ENCODE measurements at regions not wholly inside any gene's neighbourhood (a gene's known extent, or its start where the extent isn't known, plus 50 kb on each side); places are given as distances from the start of the nearest gene placed in this dataset.

DNA sequence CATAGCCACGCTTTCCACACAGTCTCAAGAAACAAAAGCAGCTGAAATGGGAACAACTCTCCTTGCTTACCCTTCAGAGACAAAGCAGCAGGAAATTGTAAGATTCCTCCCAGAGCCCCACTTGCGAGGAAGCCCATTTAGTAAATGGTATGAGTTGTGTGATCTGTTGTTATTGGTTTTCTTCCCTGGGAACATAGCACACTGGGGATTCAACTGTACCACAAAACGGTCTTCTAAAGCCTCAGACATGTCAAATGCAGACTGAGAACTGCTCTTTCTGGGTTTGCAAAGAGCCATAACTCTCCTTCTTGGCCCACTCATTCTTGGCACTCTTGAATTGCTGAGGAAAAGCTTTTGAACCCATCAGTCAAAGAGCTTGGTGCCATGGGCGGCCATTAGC is 101.0 kb upstream of the COL8A1 start:
- Histone ChIP-seq H3K4me3 (ENCODE audit: low read depth, low read length) (no peak overlapping the region), H3K36me3 (ENCODE audit: control insufficient read depth, insufficient read depth, low read length) (no peaks in the 10 kb centered on the region), H3K9me3 (ENCODE audit: control insufficient read depth, insufficient read depth, low read length) (no peaks in the 10 kb centered on the region), H3K27me3 (ENCODE audit: control insufficient read depth, insufficient read depth, low read length) (no peaks in the 10 kb centered on the region), H3K4me1 (ENCODE audit: control insufficient read depth, insufficient read depth, low read length) (no peaks in the 10 kb centered on the region), H3K9ac (ENCODE audit: low read depth, low read length) (no peak overlapping the region)

DNA sequence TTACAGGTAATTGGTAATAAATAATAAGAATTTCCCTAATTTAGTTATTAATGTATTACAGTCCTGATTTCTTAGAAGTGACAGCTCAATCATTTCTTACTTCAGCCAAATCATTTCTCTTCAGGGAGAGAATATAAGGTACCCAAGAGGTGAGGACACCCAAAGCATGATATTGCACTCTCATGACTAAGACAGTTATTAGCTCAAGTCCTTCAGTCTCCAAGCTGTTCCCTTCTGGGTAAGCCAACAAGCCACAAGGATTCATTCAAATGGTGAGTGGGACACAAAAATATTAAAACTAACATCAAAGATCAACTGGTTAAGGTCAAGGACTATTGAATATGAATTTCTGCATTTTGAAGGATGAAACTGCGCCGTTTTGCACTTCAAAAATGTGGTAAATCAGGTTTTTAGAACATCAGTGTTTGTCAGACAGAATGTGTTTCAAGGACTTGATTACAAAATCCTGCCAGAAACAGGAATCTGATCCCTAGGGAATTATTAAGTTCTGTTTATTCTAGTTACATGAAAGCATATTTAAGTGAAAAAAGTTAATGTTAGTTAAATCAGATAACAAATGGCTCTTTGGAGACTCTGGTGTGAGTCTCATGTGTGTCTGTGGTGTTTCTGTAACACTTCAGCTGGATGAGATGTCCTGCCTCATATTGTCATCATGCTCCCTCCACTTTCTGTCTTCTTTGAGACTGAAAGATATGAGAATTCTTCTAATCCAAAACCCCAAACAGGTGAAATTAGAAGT is 101.7 kb upstream of the COL8A1 start:
- Histone ChIP-seq H3K4me1 (ENCODE audit: control insufficient read depth, insufficient read depth, low read length) (no peaks in the 10 kb centered on the region), H3K4me3 (ENCODE audit: low read depth, low read length) (no peak overlapping the region), H3K27me3 (ENCODE audit: control insufficient read depth, insufficient read depth, low read length) (no peaks in the 10 kb centered on the region), H3K36me3 (ENCODE audit: control insufficient read depth, insufficient read depth, low read length) (no peaks in the 10 kb centered on the region), H3K9me3 (ENCODE audit: control insufficient read depth, insufficient read depth, low read length) (no peaks in the 10 kb centered on the region), H3K9ac (ENCODE audit: low read depth, low read length) (no peak overlapping the region)

DNA sequence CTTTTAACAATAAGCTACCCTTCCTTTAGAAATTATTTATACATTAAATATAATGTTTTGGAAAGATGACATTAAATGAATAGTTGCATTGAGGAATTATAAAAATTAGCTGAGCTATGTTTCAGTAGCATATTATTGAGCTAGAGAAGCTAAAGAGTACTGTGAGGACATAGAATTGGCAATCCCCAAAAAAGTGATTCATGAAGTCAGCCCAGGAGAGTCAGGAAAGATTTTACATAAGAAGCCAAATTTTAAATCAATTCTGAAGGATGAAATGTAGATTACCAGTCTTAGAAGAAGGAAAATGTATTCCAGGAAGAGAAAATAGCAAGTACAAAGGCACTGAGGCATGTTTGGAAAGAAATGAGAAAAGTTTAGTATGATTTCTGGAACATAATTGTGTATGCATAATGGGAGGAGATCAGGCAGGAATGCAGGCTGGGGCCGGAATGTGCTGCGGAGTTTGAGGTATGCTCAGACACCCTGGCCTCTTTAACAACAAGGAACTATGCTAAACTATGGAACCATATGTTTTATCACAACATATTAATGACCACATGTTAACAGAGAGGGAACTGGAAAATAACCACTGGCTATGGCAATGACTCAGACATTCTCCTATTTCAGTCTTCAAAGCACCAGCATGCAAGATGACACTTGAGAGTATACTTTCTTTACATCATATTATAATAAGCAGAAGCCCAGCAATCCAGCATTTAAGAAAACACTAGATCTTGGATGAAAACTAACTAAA is 103.3 kb upstream of the COL8A1 start:
- Histone ChIP-seq H3K9me3 (ENCODE audit: control insufficient read depth, insufficient read depth, low read length) (no peaks in the 10 kb centered on the region), H3K4me3 (ENCODE audit: low read depth, low read length) (no peak overlapping the region), H3K27me3 (ENCODE audit: control insufficient read depth, insufficient read depth, low read length) (no peaks in the 10 kb centered on the region), H3K9ac (ENCODE audit: low read depth, low read length) (no peak overlapping the region), H3K36me3 (ENCODE audit: control insufficient read depth, insufficient read depth, low read length) (no peaks in the 10 kb centered on the region), H3K4me1 (ENCODE audit: control insufficient read depth, insufficient read depth, low read length) (peaks cover under 1% of the 10 kb centered on the region)

DNA sequence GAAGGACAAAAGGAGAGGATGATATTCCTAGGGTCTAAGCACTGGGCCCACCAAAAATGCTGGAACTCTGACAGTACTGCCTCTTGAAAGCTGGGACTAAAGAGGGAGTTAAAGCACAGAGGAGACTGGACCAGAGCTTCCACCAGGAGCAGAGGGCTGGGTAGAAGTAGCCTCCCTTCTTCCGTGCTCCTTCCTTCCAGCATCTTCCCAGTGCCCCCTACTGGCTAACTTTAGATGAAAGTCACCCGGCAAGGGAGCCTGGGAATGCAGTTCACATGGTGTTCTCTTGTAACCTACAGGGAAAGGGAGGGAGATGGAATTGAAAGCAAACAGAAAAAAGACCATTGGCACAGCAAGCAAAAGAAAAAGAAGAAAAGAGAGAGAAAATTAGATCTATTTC is 106.1 kb upstream of the COL8A1 start:
- no peak overlapping the region for H3K9ac ChIP-seq (ENCODE audit: low read depth, low read length)
- no peaks in the 10 kb centered on the region for H3K27me3 ChIP-seq (ENCODE audit: control insufficient read depth, insufficient read depth, low read length)
- H3K9me3 ChIP-seq (ENCODE audit: control insufficient read depth, insufficient read depth, low read length), result no peaks in the 10 kb centered on the region
- H3K36me3 ChIP-seq (ENCODE audit: control insufficient read depth, insufficient read depth, low read length), result no peaks in the 10 kb centered on the region
- peaks cover 4% of the 10 kb centered on the region for H3K4me1 ChIP-seq (ENCODE audit: control insufficient read depth, insufficient read depth, low read length)
- no peak overlapping the region for H3K4me3 ChIP-seq (ENCODE audit: low read depth, low read length)

DNA sequence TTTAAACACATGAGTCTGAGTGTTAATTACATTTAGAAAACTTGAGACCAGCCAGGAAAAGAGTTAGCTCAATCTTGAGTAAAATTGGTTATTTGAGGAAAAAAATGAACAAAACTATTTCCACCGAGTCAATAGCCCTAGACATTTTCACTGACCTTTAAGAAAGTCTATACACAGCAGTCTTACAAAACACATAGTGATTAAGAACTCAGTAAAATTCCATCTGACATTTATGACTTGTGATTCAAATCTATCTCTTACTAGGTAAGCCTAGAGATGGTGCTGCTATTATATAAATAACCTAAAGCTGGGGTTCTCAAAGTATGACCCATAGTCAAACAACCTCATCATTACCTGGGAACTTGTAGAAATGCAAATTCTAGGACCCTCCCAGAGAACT is 109.1 kb upstream of the COL8A1 start:
- Histone ChIP-seq H3K4me3 (ENCODE audit: low read depth, low read length) (no peak overlapping the region), H3K9ac (ENCODE audit: low read depth, low read length) (no peak overlapping the region), H3K4me1 (ENCODE audit: control insufficient read depth, insufficient read depth, low read length) (peaks cover 4% of the 10 kb centered on the region), H3K36me3 (ENCODE audit: control insufficient read depth, insufficient read depth, low read length) (no peaks in the 10 kb centered on the region), H3K27me3 (ENCODE audit: control insufficient read depth, insufficient read depth, low read length) (no peaks in the 10 kb centered on the region), H3K9me3 (ENCODE audit: control insufficient read depth, insufficient read depth, low read length) (no peaks in the 10 kb centered on the region)

DNA sequence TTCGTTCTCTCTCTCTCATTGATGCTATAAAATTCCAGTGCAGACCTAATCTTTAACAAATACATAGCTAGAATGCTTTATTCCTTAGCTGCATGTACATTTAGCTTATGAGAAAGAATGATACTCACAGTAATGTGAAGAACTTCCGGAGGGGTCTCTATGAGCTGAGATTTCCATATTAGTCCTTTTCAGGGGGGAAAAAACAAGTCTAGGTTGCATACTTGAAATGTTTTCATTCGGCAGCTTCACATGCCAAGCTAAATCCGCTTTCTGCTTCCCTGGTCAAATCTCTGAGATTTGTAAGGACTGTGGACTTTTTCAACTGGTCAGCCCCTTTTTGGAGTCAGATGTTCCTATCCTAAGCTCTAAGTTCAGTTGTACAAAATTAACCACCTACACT is 111.5 kb upstream of the COL8A1 start:
- Histone ChIP-seq H3K27me3 (ENCODE audit: control insufficient read depth, insufficient read depth, low read length) (no peaks in the 10 kb centered on the region), H3K9me3 (ENCODE audit: control insufficient read depth, insufficient read depth, low read length) (no peaks in the 10 kb centered on the region), H3K9ac (ENCODE audit: low read depth, low read length) (no peak overlapping the region), H3K4me3 (ENCODE audit: low read depth, low read length) (no peak overlapping the region), H3K36me3 (ENCODE audit: control insufficient read depth, insufficient read depth, low read length) (no peaks in the 10 kb centered on the region), H3K4me1 (ENCODE audit: control insufficient read depth, insufficient read depth, low read length) (peaks cover 4% of the 10 kb centered on the region)

DNA sequence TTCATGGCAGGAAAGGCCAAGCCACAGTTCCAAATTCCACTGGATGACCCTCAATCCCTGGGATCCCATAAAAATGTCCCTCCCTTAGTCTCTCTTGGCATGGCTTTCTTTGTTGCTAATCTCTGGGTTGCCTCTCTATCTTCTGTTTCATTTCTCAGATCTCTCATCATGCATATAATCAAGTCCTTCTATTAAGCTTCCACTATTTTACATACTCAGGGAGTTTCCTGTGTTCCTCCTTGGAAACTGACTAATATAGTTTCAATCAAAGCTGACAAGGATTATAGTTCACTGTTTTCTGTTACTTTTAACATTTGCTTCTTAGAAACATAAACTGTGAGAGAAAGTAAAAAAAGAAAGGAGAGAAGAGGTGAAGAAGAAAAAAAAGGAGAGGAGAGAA is 113.8 kb upstream of the COL8A1 start:
- Histone ChIP-seq H3K4me3 (ENCODE audit: low read depth, low read length) (no peak overlapping the region), H3K9ac (ENCODE audit: low read depth, low read length) (no peak overlapping the region), H3K27me3 (ENCODE audit: control insufficient read depth, insufficient read depth, low read length) (no peaks in the 10 kb centered on the region), H3K4me1 (ENCODE audit: control insufficient read depth, insufficient read depth, low read length) (no peaks in the 10 kb centered on the region), H3K9me3 (ENCODE audit: control insufficient read depth, insufficient read depth, low read length) (no peaks in the 10 kb centered on the region), H3K36me3 (ENCODE audit: control insufficient read depth, insufficient read depth, low read length) (no peaks in the 10 kb centered on the region)

DNA sequence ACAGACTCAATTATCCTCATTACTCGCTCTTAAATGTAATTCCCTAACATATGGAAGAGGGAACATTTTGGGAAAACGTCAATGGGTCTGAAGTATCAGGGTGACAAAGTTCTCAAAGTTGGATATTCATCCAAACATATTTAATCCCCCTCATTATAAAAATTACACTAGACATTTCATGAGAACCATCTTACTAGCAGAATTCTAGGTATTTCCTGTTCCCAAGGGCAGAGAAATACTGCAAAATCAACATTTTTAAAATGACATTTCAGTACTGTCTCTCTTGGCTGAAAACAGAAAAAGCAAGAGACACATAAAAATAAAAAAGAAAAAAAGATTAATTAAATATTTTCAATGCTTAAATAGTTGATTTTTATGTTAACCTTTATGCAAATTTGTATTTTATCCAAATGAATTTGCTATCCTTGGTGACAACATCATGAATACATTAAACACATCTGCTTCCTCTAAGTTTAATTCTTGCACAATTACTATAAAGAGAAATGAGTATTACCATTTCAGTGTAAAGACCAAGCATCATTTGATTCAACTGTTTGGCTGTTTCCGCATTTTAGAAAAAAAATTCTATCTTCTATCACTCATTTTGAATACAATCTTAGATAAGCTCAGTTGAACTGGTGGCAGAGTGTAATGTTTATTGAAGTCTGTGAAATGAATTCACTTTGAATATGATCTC is 114.8 kb upstream of the COL8A1 start:
- Histone ChIP-seq H3K27me3 (ENCODE audit: control insufficient read depth, insufficient read depth, low read length) (no peaks in the 10 kb centered on the region), H3K4me1 (ENCODE audit: control insufficient read depth, insufficient read depth, low read length) (no peaks in the 10 kb centered on the region), H3K9ac (ENCODE audit: low read depth, low read length) (no peak overlapping the region), H3K9me3 (ENCODE audit: control insufficient read depth, insufficient read depth, low read length) (no peaks in the 10 kb centered on the region), H3K36me3 (ENCODE audit: control insufficient read depth, insufficient read depth, low read length) (no peaks in the 10 kb centered on the region), H3K4me3 (ENCODE audit: low read depth, low read length) (no peak overlapping the region)

DNA sequence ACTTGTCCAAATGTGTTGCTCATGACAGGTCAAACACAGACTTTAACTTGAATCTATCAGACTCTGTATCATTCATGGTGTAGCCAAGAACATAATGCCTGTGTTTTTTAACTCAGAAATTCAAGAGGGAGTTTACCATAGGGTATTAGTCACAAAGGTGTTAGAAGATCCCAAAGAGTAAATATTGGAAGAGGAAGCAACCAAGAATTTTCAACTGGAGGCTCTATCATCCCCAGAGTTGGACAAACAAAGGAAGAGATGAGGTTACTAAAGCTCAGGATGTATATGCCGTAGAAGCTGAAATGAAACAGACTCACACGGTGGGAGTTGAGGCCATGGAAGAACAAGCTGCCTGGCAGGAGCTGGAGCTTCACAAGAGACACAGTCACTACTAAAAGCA is 116.2 kb upstream of the COL8A1 start:
- no peak overlapping the region for H3K9ac ChIP-seq (ENCODE audit: low read depth, low read length)
- no peaks in the 10 kb centered on the region for H3K27me3 ChIP-seq (ENCODE audit: control insufficient read depth, insufficient read depth, low read length)
- H3K36me3 ChIP-seq (ENCODE audit: control insufficient read depth, insufficient read depth, low read length), result no peaks in the 10 kb centered on the region
- no peaks in the 10 kb centered on the region for H3K4me1 ChIP-seq (ENCODE audit: control insufficient read depth, insufficient read depth, low read length)
- no peaks in the 10 kb centered on the region for H3K9me3 ChIP-seq (ENCODE audit: control insufficient read depth, insufficient read depth, low read length)
- no peak overlapping the region for H3K4me3 ChIP-seq (ENCODE audit: low read depth, low read length)

DNA sequence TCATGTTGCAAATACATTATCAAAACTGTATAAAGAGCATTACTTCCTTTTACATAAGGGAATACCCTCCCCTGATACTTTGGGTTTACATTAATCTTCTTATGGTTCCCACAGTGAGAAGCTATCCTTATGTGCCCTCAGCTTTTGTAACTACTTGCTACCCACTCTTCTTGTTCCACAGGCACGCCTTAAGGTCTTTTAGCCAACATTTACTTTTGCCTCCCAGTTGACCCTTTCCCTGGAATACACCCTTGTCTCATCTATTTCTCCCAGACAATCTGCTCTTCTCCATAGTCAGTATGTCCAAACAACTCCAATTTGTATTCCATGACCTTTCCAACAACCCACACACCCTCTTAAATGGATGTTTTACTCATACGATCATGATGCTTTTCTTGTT is 116.8 kb upstream of the COL8A1 start:
- Histone ChIP-seq H3K4me1 (ENCODE audit: control insufficient read depth, insufficient read depth, low read length) (no peaks in the 10 kb centered on the region), H3K9ac (ENCODE audit: low read depth, low read length) (no peak overlapping the region), H3K27me3 (ENCODE audit: control insufficient read depth, insufficient read depth, low read length) (no peaks in the 10 kb centered on the region), H3K4me3 (ENCODE audit: low read depth, low read length) (no peak overlapping the region), H3K9me3 (ENCODE audit: control insufficient read depth, insufficient read depth, low read length) (no peaks in the 10 kb centered on the region), H3K36me3 (ENCODE audit: control insufficient read depth, insufficient read depth, low read length) (no peaks in the 10 kb centered on the region)

DNA sequence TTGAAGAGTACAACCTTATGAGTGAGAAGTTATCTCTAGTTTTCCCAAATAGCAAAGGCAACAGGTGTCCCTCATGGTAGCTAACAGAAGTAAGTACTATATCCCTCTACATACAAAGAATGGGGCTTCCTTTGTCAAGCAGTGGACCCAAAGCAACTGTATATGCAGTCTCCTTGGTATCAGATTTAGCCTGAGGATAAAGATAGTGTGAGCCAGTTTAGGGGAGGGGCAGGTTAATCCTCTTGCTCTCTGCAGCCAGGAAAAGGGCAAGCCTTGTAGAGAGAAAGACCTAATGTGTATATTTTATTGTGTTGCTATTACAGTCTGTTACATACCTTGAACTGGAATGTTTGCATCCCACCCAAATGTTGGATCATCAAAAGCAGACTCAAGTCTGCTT is 117.9 kb upstream of the COL8A1 start:
- no peak overlapping the region for H3K4me3 ChIP-seq (ENCODE audit: low read depth, low read length)
- no peaks in the 10 kb centered on the region for H3K36me3 ChIP-seq (ENCODE audit: control insufficient read depth, insufficient read depth, low read length)
- H3K4me1 ChIP-seq (ENCODE audit: control insufficient read depth, insufficient read depth, low read length), result no peaks in the 10 kb centered on the region
- no peaks in the 10 kb centered on the region for H3K9me3 ChIP-seq (ENCODE audit: control insufficient read depth, insufficient read depth, low read length)
- H3K9ac ChIP-seq (ENCODE audit: low read depth, low read length), result no peak overlapping the region
- no peaks in the 10 kb centered on the region for H3K27me3 ChIP-seq (ENCODE audit: control insufficient read depth, insufficient read depth, low read length)

DNA sequence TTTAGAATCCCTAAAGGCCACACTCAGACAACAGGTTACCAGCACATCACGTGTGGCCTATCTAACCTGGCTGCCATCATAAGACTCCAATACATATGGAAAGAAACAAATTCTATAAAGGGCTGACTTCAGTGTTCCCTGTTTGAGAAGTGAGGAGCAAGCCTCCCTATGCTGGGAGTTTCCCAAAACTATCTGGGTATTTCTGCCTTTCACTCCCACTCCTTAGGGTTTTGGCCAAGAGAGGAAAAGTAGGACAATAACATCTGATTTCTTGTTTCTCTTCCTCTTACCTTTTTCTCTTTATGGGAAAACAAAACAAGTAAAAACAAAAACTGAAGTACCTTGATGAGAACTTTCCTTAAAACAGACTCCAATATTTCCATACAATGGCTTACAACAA is 121.5 kb upstream of the COL8A1 start:
- H3K9me3 ChIP-seq (ENCODE audit: control insufficient read depth, insufficient read depth, low read length), result no peaks in the 10 kb centered on the region
- H3K27me3 ChIP-seq (ENCODE audit: control insufficient read depth, insufficient read depth, low read length), result no peaks in the 10 kb centered on the region
- no peak overlapping the region for H3K4me3 ChIP-seq (ENCODE audit: low read depth, low read length)
- no peaks in the 10 kb centered on the region for H3K4me1 ChIP-seq (ENCODE audit: control insufficient read depth, insufficient read depth, low read length)
- no peak overlapping the region for H3K9ac ChIP-seq (ENCODE audit: low read depth, low read length)
- H3K36me3 ChIP-seq (ENCODE audit: control insufficient read depth, insufficient read depth, low read length), result no peaks in the 10 kb centered on the region

Measured in iPS-15b (cell line).